ENCODE measurements at regions not wholly inside any gene's neighbourhood (a gene's known extent, or its start where the extent isn't known, plus 50 kb on each side); places are given as distances from the start of the nearest gene placed in this dataset.
"Not testable (repeated sequence)": the region's sequence is repeated elsewhere in the genome, so short reads cannot be mapped to it uniquely, and the experiment has no call there.

DNA sequence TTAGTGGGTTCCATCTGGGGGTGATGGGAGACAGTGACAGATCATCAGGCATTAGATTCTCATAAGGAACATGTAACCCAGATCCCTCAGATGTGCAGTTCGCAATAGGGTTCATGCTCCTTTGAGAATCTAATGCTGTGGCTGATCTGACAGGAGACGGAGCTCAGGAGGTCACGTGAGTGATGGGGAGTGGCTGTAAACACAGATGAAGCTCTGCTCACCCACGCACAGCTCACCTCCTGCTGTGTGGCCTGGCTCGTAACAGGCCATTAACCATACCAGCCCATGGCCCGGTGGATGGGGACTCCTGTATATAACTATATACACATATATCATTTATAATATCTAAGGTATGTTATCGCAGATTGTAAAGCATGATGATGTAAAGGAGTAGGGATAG, 214.2 kb downstream of the MAF start:
- Histone ChIP-seq H3K36me3 (replicated peaks in 1 of 2) (no peaks in the 10 kb centered on the region), H3K4me1 (replicated peaks in 1 of 2) (no peaks in the 10 kb centered on the region), H3K27ac (no peak overlapping the region), H3K4me3 (no peak overlapping the region), H3K9me3 (replicated peaks in 1 of 3) (no peaks in the 10 kb centered on the region), H3K27me3 (no peaks in the 10 kb centered on the region)
- WGBS, 4 donors = 89 to 96% (median 90%) methylated on average over 7 of the region's 7 CpGs
- intact Hi-C loops (cut with DNase I) = no loop called here
- TF ChIP-seq, protein P1, sequence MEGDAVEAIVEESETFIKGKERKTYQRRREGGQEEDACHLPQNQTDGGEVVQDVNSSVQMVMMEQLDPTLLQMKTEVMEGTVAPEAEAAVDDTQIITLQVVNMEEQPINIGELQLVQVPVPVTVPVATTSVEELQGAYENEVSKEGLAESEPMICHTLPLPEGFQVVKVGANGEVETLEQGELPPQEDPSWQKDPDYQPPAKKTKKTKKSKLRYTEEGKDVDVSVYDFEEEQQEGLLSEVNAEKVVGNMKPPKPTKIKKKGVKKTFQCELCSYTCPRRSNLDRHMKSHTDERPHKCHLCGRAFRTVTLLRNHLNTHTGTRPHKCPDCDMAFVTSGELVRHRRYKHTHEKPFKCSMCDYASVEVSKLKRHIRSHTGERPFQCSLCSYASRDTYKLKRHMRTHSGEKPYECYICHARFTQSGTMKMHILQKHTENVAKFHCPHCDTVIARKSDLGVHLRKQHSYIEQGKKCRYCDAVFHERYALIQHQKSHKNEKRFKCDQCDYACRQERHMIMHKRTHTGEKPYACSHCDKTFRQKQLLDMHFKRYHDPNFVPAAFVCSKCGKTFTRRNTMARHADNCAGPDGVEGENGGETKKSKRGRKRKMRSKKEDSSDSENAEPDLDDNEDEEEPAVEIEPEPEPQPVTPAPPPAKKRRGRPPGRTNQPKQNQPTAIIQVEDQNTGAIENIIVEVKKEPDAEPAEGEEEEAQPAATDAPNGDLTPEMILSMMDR (IDR thresholded peaks at IDR 0.05) = no peak
- no peak for TF ChIP-seq POLR2A (IDR thresholded peaks at IDR 0.05)
- DNase-seq = no peak

DNA sequence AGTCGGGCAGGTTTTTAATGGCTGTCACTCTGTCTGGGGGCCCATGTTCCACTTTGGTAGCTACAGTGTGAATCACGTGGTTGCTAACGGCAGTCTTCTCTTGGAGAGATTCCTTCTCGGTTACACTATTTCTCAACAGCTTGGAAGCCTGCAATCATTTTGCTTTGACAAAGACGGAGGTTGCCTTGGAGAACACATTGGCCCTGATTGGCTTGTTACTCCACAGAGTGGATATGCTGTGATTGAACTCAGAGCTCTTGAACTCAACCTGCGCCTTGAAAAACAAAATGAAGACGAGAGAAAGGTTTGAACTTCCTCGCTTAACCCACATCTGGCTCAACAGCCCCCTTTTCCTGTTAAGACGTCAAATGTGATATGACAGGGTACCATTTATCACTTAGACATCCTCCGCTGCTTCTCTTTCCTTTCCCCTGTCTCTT, 218.9 kb downstream of the MAF start:
- Histone ChIP-seq H3K4me1 (replicated peaks in 1 of 2) (no peaks in the 10 kb centered on the region), H3K27ac (peak overlapping the region in 1 of 5 donors; percentile 56), H3K36me3 (replicated peaks in 1 of 2) (no peaks in the 10 kb centered on the region), H3K27me3 (no peaks in the 10 kb centered on the region), H3K4me3 (no peak overlapping the region), H3K9me3 (replicated peaks in 1 of 3) (no peaks in the 10 kb centered on the region)
- no peak for TF ChIP-seq POLR2A (IDR thresholded peaks at IDR 0.05)
- TF ChIP-seq, protein P1 (IDR thresholded peaks at IDR 0.05) = no peak
- WGBS, 4 donors = 42 to 48% (median 47%) methylated on average over 9 to 10 of the region's 10 CpGs
- intact Hi-C loops (cut with DNase I) = no loop called here
- peak in 1 of 7 donors; percentile 23 for DNase-seq

DNA sequence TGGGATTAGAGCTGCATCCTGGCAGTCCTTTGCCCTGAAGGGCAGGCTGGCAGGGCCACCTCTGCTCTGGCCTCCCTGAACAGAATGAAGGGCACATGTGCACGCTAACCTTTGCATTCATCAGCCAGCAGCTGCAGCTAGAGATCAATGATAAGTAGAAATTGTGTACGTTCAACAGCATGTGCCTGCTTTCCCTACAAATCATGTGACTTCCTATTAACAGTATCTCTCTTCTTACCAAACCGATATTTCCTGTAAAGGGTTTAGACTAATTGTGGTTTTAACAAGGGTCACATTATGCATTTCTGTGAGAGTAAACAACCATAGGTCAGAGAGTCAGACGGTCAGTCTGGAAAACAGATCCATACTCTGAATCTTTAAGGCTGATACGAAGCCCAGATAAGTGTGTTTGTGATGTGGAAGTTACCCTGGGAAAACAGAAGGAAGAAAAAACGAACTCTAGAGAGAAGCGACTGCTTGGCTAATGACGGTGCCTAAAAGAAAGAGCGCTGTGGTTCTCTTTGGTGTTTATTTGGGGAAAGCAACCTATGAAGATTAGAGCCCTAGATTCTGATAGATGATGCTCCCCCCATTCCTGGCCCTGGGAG, 219.4 kb downstream of the MAF start:
- TF ChIP-seq, protein P1 (IDR thresholded peaks at IDR 0.05) = no peak
- TF ChIP-seq POLR2A (IDR thresholded peaks at IDR 0.05) = no peak

DNA sequence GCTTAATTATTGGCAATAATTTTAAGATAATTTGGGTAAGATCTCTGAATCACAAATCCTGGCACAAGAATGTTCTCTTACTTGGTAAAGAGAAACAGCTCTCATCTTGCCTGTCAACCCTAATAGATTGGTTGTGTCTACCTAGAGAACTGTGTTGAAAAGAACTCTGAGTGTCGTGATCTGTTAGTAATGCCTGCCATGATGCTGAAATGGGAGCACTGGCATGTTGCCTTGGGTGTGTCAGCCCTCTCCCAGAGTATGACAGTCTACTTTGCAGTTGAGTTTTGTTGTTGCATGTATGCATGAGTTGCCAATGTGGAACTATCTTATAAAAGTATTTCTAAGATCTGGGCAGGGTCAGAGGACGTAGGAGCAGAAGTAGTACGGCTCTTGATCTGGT, 221.4 kb downstream of the MAF start:
- WGBS, 4 donors = 54 to 71% (median 67%) methylated on average over 3 of the region's 3 CpGs
- TF ChIP-seq POLR2A (IDR thresholded peaks at IDR 0.05) = no peak
- TF ChIP-seq, protein P1 (IDR thresholded peaks at IDR 0.05) = no peak
- Histone ChIP-seq H3K4me3 (no peak overlapping the region), H3K4me1 (replicated peaks in 1 of 2) (no peaks in the 10 kb centered on the region), H3K36me3 (replicated peaks in 1 of 2) (no peaks in the 10 kb centered on the region), H3K9me3 (replicated peaks in 1 of 3) (no peaks in the 10 kb centered on the region), H3K27ac (no peak overlapping the region), H3K27me3 (no peaks in the 10 kb centered on the region)
- intact Hi-C loops (cut with DNase I) = no loop called here
- DNase-seq = no peak

More for the DNA sequence above, 219.4 kb downstream of the MAF start:
- Histone ChIP-seq H3K27ac (peak overlapping the region in 1 of 5 donors; percentile 56), H3K4me1 (replicated peaks in 1 of 2) (no peaks in the 10 kb centered on the region), H3K9me3 (replicated peaks in 1 of 3) (no peaks in the 10 kb centered on the region), H3K4me3 (no peak overlapping the region), H3K27me3 (no peaks in the 10 kb centered on the region), H3K36me3 (replicated peaks in 1 of 2) (no peaks in the 10 kb centered on the region)
- intact Hi-C loops (cut with DNase I) = no loop called here
- DNase-seq = peak in 1 of 7 donors; percentile 19
- WGBS, 4 donors = 36 to 61% (median 47%) methylated on average over 7 to 9 of the region's 9 CpGs

DNA sequence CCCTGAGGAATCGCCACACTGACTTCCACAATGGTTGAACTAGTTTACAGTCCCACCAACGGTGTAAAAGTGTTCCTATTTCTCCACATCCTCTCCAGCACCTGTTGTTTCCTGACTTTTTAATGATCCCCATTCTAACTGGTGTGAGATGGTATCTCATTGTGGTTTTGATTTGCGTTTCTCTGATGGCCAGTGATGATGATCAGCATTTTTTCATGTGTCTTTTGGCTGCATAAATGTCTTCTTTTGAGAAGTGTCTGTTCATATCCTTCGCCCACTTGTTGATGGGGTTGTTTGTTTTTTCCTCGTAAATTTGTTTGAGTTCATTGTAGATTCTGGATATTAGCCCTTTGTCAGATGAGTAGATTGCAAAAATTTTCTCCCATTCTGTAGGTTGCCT, 223.5 kb downstream of the MAF start:
- H3K27me3 ChIP-seq; H3K36me3 ChIP-seq (replicated peaks in 1 of 2); intact Hi-C loops (cut with DNase I); H3K4me1 ChIP-seq (replicated peaks in 1 of 2); H3K4me3 ChIP-seq; DNase-seq; H3K27ac ChIP-seq; H3K9me3 ChIP-seq (replicated peaks in 1 of 3): not testable (repeated sequence)
- 89 to 93% (median 92%) methylated on average over 3 of the region's 5 CpGs for WGBS, 4 donors

Measured in adrenal gland (tissue), 9 donors.